DMS 273 (cell line): ENCODE measurements at regions not wholly inside any gene's neighbourhood (a gene's known extent, or its start where the extent isn't known, plus 50 kb on each side); places are given as distances from the start of the nearest gene placed in this dataset.
A peak's percentile ranks its signal among the peaks of the same experiment; 100 is the strongest.
"Not testable (repeated sequence)": the region's sequence is repeated elsewhere in the genome, so short reads cannot be mapped to it uniquely, and the experiment has no call there.

Experiments
- DNase-seq: peaks from one replicate; lab custom pipeline; 2025; ENCODE audit not compliant: unreplicated experiment; lab: John Stamatoyannopoulos, UW

DNA sequence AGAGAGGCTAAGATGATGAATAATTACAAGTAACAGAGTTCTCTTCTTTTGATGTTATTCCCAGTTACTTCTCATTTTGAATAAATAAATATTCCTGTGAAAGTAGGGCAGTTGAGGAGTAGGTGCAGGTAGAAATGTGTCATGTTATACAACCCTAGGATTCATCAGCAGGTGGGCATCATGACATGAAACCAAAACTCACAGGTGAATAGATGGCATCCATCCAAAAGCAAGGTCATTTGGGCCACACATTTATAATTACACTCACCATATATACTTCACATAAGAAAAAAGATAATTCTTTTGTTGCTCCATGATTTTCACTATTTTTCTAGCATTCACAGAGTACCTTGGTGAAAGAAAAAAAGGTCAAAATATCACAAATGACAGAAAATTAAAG is 273.6 kb downstream of the ZBBX start:
- DNase-seq = no peak

DNA sequence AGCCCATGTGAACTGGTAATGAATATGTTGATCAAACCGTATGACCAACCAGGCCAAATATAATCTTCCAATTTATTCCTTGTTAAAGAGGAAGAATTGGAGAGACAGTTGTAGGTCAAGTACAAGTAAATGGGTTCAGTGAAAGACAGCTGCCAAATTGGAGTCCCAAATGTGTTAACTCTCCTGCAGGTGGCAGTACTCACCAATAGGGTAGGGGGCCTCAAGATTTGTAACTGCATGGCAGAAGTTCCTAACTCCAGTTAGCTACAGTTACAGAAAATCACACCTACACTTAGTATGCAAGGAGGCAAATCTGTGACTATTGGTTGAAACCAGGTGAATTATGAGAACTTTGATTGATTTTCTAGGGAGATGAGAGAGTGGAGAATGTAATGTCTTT is 278.0 kb downstream of the ZBBX start:
- peak; percentile 52 for DNase-seq

DNA sequence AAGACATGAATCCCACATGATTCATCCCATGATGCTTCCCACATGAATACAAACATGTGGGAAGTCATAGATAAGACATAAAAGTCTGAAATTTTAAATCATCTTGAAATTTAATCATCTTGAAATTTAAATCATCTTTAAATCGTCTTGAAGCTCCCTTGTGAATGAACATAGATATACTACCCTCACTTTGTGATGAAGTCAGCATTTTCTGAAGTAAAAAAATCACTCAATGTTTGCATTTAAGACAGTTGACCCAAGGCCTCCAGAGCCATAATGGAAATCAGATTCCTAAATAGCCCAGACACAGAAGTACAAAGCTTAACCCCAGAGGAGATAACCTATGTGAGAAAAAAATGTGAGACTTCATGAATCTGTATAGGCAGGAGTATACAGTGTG is 279.4 kb downstream of the ZBBX start:
- no peak for DNase-seq

DNA sequence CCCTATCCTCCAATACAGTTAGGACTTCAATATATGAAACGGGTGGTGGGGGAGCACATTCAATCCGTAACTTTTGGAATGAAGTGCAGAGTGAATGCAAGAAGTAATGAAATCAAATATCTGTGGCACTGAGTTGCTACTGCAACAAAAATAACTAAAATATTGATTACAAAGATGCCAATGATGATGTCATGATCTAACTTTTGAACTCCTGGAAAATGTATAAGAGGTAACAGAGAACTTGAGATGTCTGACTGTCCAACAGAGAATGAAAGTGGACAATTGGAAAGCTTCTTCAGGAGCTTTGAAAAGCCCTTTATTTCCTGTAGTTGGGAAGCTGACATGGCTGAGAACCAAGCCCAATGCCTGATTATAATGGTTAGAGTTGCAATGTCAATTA is 279.9 kb downstream of the ZBBX start:
- DNase-seq = no peak

DNA sequence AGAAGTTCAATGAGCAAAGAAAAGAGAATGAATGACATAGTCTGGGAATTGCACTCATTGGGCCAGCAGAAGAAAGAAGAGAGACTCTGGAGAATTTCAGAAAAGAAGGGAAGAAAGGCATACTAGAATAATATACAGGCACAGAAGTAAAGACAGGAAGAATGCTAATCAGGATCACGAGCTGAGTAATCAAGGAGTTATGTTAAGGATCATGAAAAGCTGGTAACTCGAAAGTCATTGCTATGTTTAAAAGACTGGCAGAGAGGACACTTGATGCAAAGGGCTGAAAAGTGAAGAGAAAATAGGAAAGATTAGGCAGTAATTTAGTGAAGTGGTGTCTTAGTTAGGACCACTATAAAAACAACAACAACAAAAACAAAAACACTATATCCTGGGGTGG is 284.1 kb downstream of the ZBBX start:
- no peak for DNase-seq

DNA sequence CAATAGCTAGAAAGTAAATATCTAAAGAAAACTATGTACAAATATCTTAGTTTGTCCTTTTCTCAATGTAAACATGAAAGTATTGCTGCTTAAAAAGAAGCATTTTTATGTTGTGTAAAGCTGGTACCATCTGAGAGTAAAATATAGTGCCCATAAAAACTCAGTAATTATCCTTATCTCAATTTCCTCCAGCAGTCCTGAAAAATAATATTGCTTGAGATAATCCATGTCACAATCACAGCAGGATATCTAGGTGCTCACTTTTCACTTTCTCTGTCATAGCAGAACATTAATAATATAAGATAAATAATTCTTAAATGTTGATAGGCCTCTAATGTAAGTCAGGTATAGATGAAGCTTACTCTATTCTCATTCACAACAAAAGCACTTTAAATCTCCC is 285.5 kb downstream of the ZBBX start:
- no peak for DNase-seq

DNA sequence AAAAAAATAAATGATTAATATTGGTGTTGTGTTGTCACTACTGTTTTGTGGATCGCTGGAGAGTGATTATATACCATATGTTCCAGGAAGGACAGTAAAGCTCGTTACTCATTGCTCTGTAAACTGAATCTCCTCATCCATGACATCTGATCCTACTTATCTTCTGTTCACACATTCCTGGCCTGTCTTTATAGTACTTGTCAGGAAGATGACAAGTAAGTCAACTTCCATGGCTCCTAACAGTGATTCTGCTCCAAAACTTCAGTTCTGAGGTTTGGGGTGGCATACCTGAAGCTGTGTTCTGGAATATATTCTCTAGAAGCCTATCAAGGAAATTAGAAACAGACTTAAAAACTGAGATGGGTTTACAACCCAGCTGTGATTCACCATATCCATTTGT is 288.9 kb downstream of the ZBBX start:
- DNase-seq = peak; percentile 58

DNA sequence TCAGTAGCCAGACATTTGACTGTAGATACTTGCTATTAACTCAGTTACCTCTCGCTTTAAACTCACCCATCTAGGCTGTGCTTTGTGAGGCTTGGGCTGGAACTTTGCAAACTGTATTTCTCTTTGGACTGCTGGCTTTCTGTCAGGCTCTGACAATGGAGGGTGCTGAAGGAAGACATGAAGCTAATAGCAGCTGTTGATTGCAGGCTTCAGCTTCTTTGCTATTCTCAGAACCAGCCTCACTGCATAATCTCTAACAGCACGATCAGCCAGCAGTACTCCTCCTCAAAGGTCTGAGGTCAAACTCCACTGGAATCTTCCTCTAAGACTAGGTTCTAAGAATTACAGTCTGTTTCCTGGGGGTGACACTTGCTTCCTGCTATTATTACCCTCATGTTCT is 295.6 kb downstream of the ZBBX start:
- no peak for DNase-seq

DNA sequence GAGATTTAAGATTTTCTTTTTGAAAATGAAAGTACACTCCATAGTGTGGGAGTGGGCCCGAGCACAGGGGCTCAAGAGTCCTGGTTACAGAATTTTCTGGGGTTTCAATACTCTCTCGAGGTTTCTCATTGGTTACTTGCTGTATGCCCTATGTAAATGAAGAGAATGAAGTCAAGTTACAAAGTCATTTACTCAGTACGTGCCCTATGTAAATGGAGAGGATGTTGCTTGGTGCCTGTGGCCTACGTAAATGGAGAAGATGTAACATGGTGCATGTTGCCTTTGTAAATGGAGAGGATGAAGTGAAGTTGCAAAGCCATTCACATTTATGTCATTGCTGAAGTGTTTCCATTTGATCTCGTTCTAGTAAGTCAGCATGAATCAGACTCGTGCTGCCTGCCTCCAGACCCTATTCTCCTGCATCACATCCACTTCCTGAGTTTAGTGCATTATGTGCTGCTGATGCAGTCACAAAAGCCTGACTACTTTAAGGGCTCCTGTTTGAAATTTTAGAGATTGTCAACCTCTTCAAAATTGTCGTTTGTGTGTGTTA is 302.0 kb downstream of the ZBBX start:
- no peak for DNase-seq

DNA sequence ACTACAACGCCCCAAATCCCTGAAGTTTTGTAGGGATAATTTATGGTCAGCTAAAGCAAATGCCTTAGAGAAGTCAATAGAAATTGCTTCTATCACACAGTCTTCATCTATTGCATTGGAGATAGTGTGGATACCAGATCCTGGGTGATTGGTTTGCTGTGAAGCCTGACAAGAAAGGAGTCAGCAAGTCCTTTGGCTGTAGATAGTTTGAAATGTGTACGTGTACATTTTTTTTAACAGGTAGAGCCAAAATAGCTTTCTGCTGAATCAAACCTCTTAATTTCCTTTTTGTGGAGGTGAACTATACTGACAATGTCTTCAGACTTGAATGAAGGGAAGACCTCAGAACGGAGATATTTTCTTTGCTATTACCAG is 312.3 kb downstream of the ZBBX start:
- no peak for DNase-seq

DNA sequence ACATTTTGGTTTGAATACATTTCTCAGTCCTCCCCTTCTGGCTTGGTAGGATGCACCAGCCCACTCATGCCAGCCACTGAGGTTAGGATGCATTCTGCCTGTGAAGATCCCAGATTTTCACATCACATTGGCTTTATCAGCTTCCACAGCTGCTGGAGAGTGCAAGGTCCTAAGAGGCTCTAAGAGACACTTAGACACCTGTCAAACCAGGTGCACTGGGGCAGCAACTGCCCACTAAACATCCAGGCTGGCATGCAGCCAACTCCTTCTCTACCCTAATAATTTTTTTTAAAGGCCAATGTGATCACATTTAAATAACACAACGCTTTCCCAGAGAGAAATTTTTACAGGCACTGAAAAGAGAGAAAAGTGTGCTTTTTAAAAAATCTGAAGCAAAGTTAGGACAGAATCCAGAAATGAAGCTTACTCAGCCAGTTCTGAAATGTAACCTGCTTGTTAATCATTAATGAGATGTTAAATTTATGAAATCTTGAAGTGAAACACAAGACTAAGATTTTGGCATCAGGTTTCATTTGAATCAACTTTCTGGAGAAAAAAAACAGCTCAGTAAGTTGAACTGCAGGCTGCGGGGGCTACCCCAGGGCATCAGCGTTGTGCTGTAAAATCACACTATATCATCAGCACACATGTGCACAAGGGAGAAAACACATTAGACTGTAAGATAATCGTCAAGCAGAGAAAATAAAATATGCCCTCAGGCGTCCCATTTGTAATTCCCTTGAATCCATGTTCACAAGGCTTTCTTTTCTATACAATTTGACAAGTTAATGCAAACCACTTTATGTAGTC is 312.9 kb downstream of the ZBBX start:
- peak; percentile 67 for DNase-seq

DNA sequence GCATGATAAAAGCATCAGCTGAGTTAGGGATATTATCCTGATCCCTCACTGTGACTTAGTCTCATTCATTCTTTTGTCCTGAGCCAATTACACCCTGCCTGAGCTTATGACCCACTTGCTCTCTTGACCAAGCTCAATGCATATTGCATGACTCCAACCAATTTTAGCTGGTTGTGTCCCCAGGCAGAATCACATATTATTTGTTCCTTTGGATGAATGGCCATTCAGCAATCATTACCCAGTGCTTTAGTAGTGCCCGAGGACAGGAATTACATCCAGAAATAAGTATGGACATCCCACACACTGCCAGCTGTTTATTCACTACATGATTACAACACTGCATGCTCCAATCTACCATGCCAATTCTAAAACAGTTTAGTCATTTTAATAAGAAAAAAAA is 322.5 kb downstream of the ZBBX start:
- DNase-seq = no peak

DNA sequence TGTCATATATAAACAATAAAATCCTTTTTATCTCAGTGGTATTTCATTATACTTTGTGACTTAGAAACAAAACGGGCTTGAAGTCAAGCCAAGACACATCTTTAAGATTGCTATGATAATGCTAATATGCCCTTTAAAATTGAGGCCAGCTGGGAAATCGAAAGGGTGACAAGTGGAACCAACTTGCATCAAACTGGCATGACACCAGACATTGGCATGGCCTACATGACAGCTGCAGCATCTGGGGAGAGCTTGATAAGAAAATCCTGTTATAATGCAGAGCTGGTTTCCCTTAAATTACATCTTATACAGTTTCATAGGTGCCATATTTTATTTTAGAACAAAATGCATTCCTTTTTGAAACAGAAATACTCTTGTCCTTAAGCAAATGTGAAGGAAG is 325.2 kb downstream of the ZBBX start:
- DNase-seq = peak; percentile 18

DNA sequence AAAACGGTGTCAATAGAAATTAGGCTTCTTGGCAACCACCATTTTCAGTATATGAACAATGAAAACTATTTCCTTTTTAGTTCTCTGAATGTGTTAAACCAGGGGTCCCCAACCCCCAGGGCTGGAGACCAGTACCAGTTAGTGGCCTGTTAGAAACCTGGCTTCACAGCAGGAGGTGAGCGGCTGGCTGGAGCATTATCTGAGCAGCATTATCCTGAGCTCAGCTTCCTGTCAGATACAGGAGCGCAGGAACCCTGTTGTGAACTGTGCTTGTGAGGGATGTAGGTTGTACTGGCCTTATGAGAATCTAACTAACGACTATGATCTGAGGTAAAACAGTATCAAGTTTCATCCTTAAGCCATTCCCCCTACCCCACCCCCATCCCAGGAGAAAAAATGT is 328.7 kb downstream of the ZBBX start:
- no peak for DNase-seq

DNA sequence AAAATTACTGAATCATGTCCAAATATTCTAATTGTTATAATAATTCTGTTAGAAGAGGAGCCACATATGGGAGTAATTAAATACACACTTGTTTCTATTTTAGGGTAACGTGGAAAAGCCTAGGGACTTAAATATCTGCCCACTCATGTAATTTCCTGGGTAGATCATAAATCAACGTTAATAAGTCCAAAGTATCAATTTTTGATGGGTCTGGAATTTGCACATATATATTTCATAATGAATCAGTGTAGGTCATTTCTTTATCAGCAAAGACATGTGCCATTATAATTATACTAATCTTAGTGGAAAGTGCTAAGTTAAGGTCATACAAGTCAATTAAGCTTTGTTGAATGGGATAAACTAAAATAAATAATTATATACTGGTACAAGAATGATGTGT is 346.2 kb downstream of the ZBBX start:
- no peak for DNase-seq

DNA sequence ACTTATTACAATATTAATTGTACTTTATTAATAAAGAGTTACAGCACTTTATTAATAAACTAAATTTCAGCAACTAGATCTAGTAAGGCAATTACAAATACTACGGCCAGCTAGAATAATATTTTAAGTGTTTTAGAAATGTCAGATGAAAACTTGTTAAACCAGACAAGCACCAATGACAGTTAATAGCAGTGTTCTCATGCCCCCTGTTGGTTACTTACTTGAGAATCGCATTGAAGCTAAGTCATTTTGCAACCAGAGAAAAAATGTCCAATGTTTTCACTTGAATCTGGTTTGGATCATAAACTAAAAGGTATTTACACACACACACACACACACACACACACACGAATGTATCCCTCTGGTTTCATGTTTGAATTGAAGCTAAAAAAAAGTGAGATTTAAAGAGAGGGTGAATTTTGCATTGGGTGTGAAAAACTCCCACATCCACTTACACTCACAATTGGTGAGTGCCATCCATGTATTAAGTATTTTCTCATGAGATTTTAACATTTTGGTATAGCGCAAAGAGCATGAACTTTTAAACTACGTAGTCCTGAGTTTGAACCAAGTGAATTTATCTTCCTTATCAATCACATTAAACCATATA is 347.7 kb downstream of the ZBBX start:
- peak; percentile 92 for DNase-seq

DNA sequence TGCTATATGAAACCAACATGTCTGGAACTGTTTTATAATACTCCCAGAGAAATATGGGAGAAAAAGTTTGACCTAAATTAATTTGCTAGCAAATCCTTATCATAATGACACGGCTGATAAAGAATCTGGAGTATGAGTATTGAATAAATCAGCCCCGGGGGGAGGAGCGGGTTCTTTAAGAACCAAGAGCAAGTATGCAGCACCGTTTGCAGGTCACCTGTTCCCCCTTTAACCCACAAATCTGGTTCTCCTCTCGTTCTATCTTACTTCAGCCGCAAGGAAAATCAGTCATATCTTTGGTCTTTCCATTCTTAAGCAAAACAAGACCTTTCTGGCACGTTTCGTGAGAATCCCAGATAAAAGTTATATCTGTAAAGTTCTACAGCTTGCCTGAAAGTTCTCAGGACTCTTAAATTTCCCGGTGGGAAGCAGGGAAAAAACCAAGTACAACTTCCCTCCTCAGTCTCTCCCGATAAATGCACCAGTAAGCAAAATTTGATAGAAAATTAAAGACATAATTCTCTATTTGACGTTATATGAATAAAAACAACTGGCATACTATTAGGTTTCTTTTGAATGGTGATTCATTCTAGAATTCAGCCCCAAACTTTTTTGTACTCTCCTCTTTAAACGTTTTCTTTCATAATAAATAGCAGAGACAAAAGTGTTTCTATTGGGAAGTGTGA is 348.6 kb downstream of the ZBBX start:
- DNase-seq = no peak

DNA sequence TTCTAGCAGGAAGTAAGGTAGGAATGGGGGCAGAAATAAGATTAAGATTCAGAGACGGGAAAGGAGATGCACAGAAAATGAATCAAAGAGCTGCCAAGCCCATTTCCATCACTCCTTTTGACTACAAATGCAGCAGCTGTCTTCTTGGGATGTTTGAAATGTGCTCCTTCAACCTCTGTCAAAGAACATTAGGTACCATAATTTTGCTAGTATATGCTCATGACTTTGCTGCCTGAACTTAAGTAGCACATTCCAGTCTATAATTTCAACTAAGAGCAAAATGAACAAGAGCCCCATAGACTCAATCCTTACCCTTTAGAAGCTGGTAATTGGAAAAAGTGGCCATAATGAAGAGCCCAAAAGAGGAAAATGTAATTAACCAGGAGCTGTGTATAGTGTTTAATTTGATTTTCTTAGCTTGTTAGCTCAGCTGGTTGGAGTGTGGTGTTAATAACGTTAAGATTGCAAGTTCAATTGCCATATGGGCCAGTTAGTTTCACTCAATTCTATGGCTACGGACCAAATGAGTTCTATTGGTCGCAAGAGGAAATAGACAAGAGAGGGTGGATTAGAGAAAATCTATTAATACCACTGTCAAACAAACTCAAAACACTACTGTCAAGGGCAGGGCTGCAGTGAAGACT is 349.9 kb downstream of the ZBBX start:
- peak; percentile 29 for DNase-seq

DNA sequence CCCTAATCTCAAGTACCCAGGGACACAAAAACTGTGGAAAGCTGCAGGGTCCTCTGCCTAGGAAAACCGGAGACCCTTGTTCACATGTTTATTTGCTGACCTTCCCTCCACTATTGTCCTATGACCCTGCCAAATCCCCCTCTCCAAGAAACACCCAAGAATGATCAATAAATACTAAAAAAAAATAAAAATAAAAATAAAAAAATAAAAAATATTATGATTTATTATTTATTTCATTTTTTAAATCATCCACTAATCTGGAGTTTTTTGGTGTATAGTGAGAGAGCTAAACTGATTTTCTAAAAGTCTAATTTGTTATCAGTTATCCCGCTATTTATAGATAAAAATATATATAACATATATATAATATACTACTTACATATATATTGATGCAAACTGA is 360.6 kb downstream of the ZBBX start:
- DNase-seq = not testable (repeated sequence)

DNA sequence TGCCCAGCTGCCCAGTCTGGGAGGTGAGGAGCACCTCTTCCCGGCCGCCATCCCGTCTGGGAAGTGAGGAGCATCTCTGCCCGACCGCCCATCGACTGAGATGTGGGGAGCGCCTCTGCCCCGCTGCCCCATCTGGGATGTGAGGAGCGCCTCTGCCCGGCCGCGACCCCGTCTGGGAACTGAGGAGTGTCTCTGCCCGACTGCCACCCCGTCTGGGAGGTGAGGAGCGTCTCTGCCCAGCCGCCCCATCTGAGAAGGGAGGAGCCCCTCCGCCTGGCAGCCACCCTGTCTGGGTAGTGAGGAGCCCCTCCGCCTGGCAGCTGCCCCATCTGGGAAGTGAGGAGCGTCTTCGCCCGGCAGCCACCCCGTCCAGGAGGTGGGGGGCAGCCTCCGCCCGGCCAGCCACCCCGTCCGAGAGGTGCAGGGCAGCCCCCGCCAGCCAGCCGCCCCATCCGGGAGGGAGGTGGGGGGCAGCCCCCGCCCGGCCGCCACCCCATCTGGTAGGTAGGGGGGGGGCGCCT is 361.4 kb downstream of the ZBBX start:
- not testable (repeated sequence) for DNase-seq

DNA sequence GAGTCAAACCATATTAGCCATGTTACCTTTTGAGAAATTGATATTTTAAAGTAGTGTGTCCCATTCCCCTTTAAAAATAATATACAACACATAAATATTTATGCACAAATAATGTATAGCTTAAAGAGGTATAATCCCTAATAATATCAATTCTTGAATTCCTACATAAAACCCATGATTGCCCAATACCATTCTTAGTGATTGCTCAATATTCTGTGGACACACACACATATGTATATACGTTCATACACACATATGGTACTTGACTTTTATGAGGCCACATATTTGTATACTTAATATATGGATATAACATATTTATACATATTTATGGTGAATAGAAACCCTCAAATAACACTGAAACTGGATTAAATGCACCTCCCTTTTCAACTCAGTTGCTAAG is 367.4 kb downstream of the ZBBX start:
- DNase-seq = no peak
